Fibroblast of lung (primary cell): ENCODE measurements at regions not wholly inside any gene's neighbourhood (a gene's known extent, or its start where the extent isn't known, plus 50 kb on each side); places are given as distances from the start of the nearest gene placed in this dataset.

Experiments
- DNase-seq, 2 donors: peaks; one replicate each; pipeline versions ENCODE4 v3.0.0 to v3.0.0-alpha.2; 2010; ENCODE audit warnings: low read depth in 2 of 2
- H2AFZ ChIP-seq: 2 replicates; pipeline ENCODE4 v1.5.1; 2012; ENCODE audit warnings: low read length, control low read depth, inconsistent platforms
- H3K27ac ChIP-seq: 2 replicates; pipeline ENCODE4 v1.5.1; 2011; ENCODE audit warnings: low read length, control low read depth; ENCODE audit not compliant: insufficient read depth
- H3K27me3 ChIP-seq: 2 replicates; pipeline ENCODE4 v1.5.1; 2011; ENCODE audit warnings: mild to moderate bottlenecking, low read length; ENCODE audit not compliant: control insufficient read depth, insufficient read depth
- H3K36me3 ChIP-seq: 2 replicates; pipeline ENCODE4 v1.5.1; 2011; ENCODE audit warnings: low read length; ENCODE audit not compliant: control insufficient read depth, insufficient read depth
- H3K4me1 ChIP-seq: 2 replicates; pipeline ENCODE4 v1.5.1; 2011; ENCODE audit warnings: low read length; ENCODE audit not compliant: control insufficient read depth, insufficient read depth; ENCODE audit errors: extremely low read depth
- H3K4me2 ChIP-seq: 2 replicates; pipeline ENCODE4 v1.5.1; 2011; ENCODE audit warnings: low read length, control low read depth; ENCODE audit not compliant: insufficient read depth; ENCODE audit errors: extremely low read depth
- H3K4me3 ChIP-seq, 4 experiments: fragments of 200-600 bp in 1 of 4; sonication (generic) in 1 of 4; replicated peaks in 1 of 4; 2 replicates each; pipeline ENCODE4 v1.5.1; 2011 to 2016; ENCODE audit warnings: low read length in 4 of 4, low read depth in 3 of 4, mild to moderate bottlenecking in 3 of 4, control low read depth in 2 of 4, inconsistent platforms in 1 of 4, mixed read lengths in 1 of 4; ENCODE audit not compliant: insufficient read depth in 1 of 4; ENCODE audit errors: control extremely low read depth in 1 of 4
- H3K79me2 ChIP-seq: 2 replicates; pipeline ENCODE4 v1.5.1; 2012; ENCODE audit warnings: mild to moderate bottlenecking, low read length, inconsistent platforms; ENCODE audit not compliant: control insufficient read depth, insufficient read depth
- H3K9ac ChIP-seq: 2 replicates; pipeline ENCODE4 v1.5.1; 2011; ENCODE audit warnings: mild to moderate bottlenecking, low read length, control low read depth; ENCODE audit not compliant: insufficient read depth
- H3K9me3 ChIP-seq: 2 replicates; pipeline ENCODE4 v1.5.1; 2012; ENCODE audit warnings: low read depth, low read length; ENCODE audit not compliant: control insufficient read depth, insufficient read depth
- H4K20me1 ChIP-seq: 2 replicates; pipeline ENCODE4 v1.5.1; 2011; ENCODE audit warnings: low read length; ENCODE audit not compliant: control insufficient read depth, insufficient read depth; ENCODE audit errors: extremely low read depth
- CTCF ChIP-seq, 2 donors: IDR thresholded peaks in 1 of 2; conservative IDR thresholded peaks in 1 of 2; 1 replicate in 1 of 2; 2 replicates in 1 of 2; pipeline ENCODE4 v1.5.1; 2011 to 2012; ENCODE audit warnings: low read length in 2 of 2, control low read depth in 1 of 2, inconsistent platforms in 1 of 2, low read depth in 1 of 2, mild to moderate bottlenecking in 1 of 2
- EZH2 ChIP-seq: IDR thresholded peaks from 2 replicates; pipeline ENCODE4 v1.5.1; 2012; ENCODE audit warnings: low read length, control low read depth, mild to moderate bottlenecking; ENCODE audit errors: missing control alignments

- TF ChIP-seq EZH2: no peak
- TF ChIP-seq CTCF (conservative IDR thresholded peaks at IDR 0.05 in 1 of 2, IDR thresholded peaks at IDR 0.05 in 1 of 2; ENCODE audit: low read depth in 1 of 2, low read length in 2 of 2): no peak
- Histone ChIP-seq H3K4me2 (no peak overlapping the region), H3K79me2 (no peaks in the 10 kb centered on the region), H4K20me1 (no peaks in the 10 kb centered on the region), H3K9ac (no peak overlapping the region), H3K27ac (no peak overlapping the region), H2AFZ (no peak overlapping the region), H3K4me1 (no peaks in the 10 kb centered on the region), H3K9me3 (no peaks in the 10 kb centered on the region), H3K36me3 (no peaks in the 10 kb centered on the region), H3K27me3 (no peaks in the 10 kb centered on the region), H3K4me3 (no peak overlapping the region)
- DNase-seq: no peak
These were observed 1509.7 kb downstream of the MAT2B start for GRCh38 chr5:165015126-165015525.

GRCh38 chr5:165015547-165015946 is 1510.1 kb downstream of the MAT2B start:
- TF ChIP-seq EZH2: no peak
- no peak for TF ChIP-seq CTCF (conservative IDR thresholded peaks at IDR 0.05 in 1 of 2, IDR thresholded peaks at IDR 0.05 in 1 of 2; ENCODE audit: low read depth in 1 of 2, low read length in 2 of 2)
- Histone ChIP-seq H3K9ac (no peak overlapping the region), H3K36me3 (no peaks in the 10 kb centered on the region), H3K4me1 (no peaks in the 10 kb centered on the region), H3K9me3 (no peaks in the 10 kb centered on the region), H4K20me1 (no peaks in the 10 kb centered on the region), H3K4me2 (no peak overlapping the region), H3K27me3 (no peaks in the 10 kb centered on the region), H3K27ac (no peak overlapping the region), H2AFZ (no peak overlapping the region), H3K79me2 (no peaks in the 10 kb centered on the region), H3K4me3 (no peak overlapping the region)
- no peak for DNase-seq

- no peak overlapping the region for H3K27ac ChIP-seq
- no peaks in the 10 kb centered on the region for H3K4me1 ChIP-seq
- no peaks in the 10 kb centered on the region for H3K27me3 ChIP-seq
- H3K9ac ChIP-seq: no peak overlapping the region
- no peaks in the 10 kb centered on the region for H3K79me2 ChIP-seq
- no peak overlapping the region for H2AFZ ChIP-seq
- DNase-seq: no peak
- no peaks in the 10 kb centered on the region for H3K36me3 ChIP-seq
- H3K9me3 ChIP-seq: no peaks in the 10 kb centered on the region
- no peak overlapping the region for H3K4me3 ChIP-seq
- no peaks in the 10 kb centered on the region for H4K20me1 ChIP-seq
- no peak overlapping the region for H3K4me2 ChIP-seq
- no peak for TF ChIP-seq EZH2
- no peak for TF ChIP-seq CTCF (conservative IDR thresholded peaks at IDR 0.05 in 1 of 2, IDR thresholded peaks at IDR 0.05 in 1 of 2; ENCODE audit: low read depth in 1 of 2, low read length in 2 of 2)
These were observed 1521.6 kb downstream of the MAT2B start for GRCh38 chr5:165026971-165027370.
